ENCODE measurements at regions not wholly inside any gene's neighbourhood (a gene's known extent, or its start where the extent isn't known, plus 50 kb on each side); places are given as distances from the start of the nearest gene placed in this dataset.

GRCh38 chr20:10806539-10806938, 132.7 kb upstream of the JAG1 start:
- DNase-seq (ENCODE audit: low spot score), result no peak

GRCh38 chr20:10807013-10807412, 133.2 kb upstream of the JAG1 start:
- no peak for DNase-seq (ENCODE audit: low spot score)

- no peak for DNase-seq (ENCODE audit: low spot score)
These were observed 139.0 kb upstream of the JAG1 start for GRCh38 chr20:10812759-10813327.

GRCh38 chr20:10823585-10823984, 149.8 kb upstream of the JAG1 start:
- DNase-seq (ENCODE audit: low spot score), result no peak

- DNase-seq (ENCODE audit: low spot score), result no peak
These were observed 151.1 kb upstream of the JAG1 start for GRCh38 chr20:10824750-10825500.

GRCh38 chr20:10826111-10826510, 152.3 kb upstream of the JAG1 start:
- DNase-seq (ENCODE audit: low spot score), result no peak

- no peak for DNase-seq (ENCODE audit: low spot score)
These were observed 154.4 kb upstream of the JAG1 start for GRCh38 chr20:10828180-10828579.

GRCh38 chr20:10832141-10832540, 158.3 kb upstream of the JAG1 start:
- no peak for DNase-seq (ENCODE audit: low spot score)

- no peak for DNase-seq (ENCODE audit: low spot score)
These were observed 164.1 kb upstream of the JAG1 start for GRCh38 chr20:10837901-10838300.

- no peak for DNase-seq (ENCODE audit: low spot score)
These were observed 168.3 kb upstream of the JAG1 start for GRCh38 chr20:10842116-10842515.

GRCh38 chr20:10843146-10843711, 169.4 kb upstream of the JAG1 start:
- DNase-seq (ENCODE audit: low spot score), result no peak

GRCh38 chr20:10846766-10847165, 173.0 kb upstream of the JAG1 start:
- no peak for DNase-seq (ENCODE audit: low spot score)

- no peak for DNase-seq (ENCODE audit: low spot score)
These were observed 175.1 kb upstream of the JAG1 start for GRCh38 chr20:10848810-10849370.

- no peak for DNase-seq (ENCODE audit: low spot score)
These were observed 179.4 kb upstream of the JAG1 start for GRCh38 chr20:10853176-10853575.

- no peak for DNase-seq (ENCODE audit: low spot score)
These were observed 179.9 kb upstream of the JAG1 start for GRCh38 chr20:10853731-10854130.

- no peak for DNase-seq (ENCODE audit: low spot score)
These were observed 181.2 kb upstream of the JAG1 start for GRCh38 chr20:10854976-10855375.

GRCh38 chr20:10855778-10856177, 182.0 kb upstream of the JAG1 start:
- no peak for DNase-seq (ENCODE audit: low spot score)

GRCh38 chr20:10856237-10857015, 182.6 kb upstream of the JAG1 start:
- DNase-seq (ENCODE audit: low spot score), result no peak

- DNase-seq (ENCODE audit: low spot score), result peak; percentile 26
These were observed 183.7 kb upstream of the JAG1 start for GRCh38 chr20:10857352-10858070.

GRCh38 chr20:10861090-10861489, 187.3 kb upstream of the JAG1 start:
- no peak for DNase-seq (ENCODE audit: low spot score)

GRCh38 chr20:10861619-10862018, 187.8 kb upstream of the JAG1 start:
- no peak for DNase-seq (ENCODE audit: low spot score)

All from putamen (tissue), 1 donor.